GM10248 (cell line): ENCODE measurements at regions not wholly inside any gene's neighbourhood (a gene's known extent, or its start where the extent isn't known, plus 50 kb on each side); places are given as distances from the start of the nearest gene placed in this dataset.

Experiments used
- CTCF ChIA-PET: fragments of 300-600 bp; sonication (Branson Sonifier 250); formaldehyde crosslinking; extraction: SDS; loops from one replicate; lab custom pipeline; 2021; ENCODE audit warnings: antibody characterized with exemption; lab: Yijun Ruan, JAX
- POLR2A ChIA-PET: fragments of 350-650 bp; sonication (Branson Sonifier 250); formaldehyde crosslinking; extraction: SDS; loops from one replicate; lab custom pipeline; 2020; ENCODE audit warnings: antibody characterized with exemption; lab: Yijun Ruan, JAX
- DNase-seq: peaks from one replicate; pipeline ENCODE4 v3.0.0; 2012; ENCODE audit errors: extremely low spot score
- TF ChIP-seq, protein P1 (sequence below): IDR thresholded peaks from 2 replicates; pipeline ENCODE4 v1.5.1; 2012; ENCODE audit warnings: mild to moderate bottlenecking, low read depth; ENCODE audit errors: extremely low read depth, missing control alignments, control extremely low read depth

- CTCF ChIA-PET: no interaction called here
- POLR2A ChIA-PET: no interaction called here
- no peak for DNase-seq
- TF ChIP-seq, protein P1, sequence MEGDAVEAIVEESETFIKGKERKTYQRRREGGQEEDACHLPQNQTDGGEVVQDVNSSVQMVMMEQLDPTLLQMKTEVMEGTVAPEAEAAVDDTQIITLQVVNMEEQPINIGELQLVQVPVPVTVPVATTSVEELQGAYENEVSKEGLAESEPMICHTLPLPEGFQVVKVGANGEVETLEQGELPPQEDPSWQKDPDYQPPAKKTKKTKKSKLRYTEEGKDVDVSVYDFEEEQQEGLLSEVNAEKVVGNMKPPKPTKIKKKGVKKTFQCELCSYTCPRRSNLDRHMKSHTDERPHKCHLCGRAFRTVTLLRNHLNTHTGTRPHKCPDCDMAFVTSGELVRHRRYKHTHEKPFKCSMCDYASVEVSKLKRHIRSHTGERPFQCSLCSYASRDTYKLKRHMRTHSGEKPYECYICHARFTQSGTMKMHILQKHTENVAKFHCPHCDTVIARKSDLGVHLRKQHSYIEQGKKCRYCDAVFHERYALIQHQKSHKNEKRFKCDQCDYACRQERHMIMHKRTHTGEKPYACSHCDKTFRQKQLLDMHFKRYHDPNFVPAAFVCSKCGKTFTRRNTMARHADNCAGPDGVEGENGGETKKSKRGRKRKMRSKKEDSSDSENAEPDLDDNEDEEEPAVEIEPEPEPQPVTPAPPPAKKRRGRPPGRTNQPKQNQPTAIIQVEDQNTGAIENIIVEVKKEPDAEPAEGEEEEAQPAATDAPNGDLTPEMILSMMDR: no peak
Measured at GRCh38 chrX:79300856-79301255, 66.3 kb downstream of the ITM2A start.

DNA sequence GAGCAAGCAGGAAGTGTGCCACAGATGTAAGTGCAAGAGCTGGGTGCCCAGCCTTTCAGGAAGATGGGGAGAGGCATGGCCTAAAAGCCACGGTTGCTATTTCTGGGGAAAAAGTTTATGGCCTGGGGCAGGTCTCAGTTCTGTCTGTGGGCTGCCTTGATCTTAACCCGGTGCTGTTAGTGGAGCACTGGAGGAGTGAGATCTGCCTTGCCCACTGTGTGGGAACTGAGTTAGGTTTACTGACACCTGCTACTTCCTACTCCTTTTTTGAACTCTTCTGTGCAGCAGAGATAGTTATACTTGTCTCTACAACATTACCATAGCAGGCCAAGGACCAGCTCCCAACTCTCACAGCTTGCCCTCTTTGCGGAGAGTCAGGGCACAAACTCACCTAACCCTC, 76.5 kb downstream of the ITM2A start:
- ChIA-PET POLR2A (no interaction called here), CTCF (no interaction called here)
- no peak for DNase-seq
- TF ChIP-seq, protein P1: no peak

DNA sequence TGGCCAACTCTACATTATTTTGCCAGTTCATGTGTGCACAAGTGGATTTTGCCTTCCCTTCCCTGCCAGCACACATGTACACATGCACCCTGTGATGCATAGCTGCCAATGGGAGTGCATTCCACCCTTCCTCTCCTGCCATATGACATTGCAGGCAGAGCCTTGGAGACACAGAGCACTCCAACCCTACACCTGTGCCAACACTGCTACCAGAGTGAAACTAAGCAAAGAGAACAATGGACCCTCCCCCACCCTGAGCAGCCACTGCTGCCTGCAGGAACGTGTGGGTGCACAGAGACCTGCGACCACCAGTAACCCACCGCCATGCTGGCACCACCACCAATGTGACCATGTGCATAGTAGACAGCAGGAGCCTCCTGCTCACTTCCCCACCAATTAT, 78.4 kb downstream of the ITM2A start:
- POLR2A ChIA-PET: no interaction called here
- TF ChIP-seq, protein P1: no peak
- no peak for DNase-seq
- CTCF ChIA-PET: no interaction called here

DNA sequence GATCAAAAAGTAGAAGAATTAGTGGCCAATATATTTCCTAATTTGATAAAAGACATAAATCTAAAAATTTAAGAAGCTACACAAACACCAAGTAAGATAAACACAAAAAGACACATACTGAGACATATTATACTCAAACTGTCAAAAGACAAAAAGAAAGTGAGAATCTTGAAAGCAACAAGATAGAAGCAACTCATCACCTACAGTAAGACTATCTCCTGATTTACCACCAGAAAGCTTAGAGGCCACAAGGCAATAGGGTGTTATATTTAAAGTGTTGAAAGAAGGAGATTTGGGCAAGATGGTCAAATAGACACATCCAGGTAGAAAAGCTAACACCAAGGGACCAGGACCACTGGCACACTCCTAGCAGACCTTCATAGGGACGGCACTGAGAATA, 79.4 kb downstream of the ITM2A start:
- POLR2A ChIA-PET: no interaction called here

GRCh38 chrX:79281775-79282174, 85.4 kb downstream of the ITM2A start:
- ChIA-PET CTCF (no interaction called here), POLR2A (no interaction called here)
- no peak for DNase-seq
- TF ChIP-seq, protein P1: no peak

More for the DNA sequence above, 79.4 kb downstream of the ITM2A start:
- CTCF ChIA-PET: no interaction called here
- TF ChIP-seq, protein P1: no peak
- DNase-seq: no peak

DNA sequence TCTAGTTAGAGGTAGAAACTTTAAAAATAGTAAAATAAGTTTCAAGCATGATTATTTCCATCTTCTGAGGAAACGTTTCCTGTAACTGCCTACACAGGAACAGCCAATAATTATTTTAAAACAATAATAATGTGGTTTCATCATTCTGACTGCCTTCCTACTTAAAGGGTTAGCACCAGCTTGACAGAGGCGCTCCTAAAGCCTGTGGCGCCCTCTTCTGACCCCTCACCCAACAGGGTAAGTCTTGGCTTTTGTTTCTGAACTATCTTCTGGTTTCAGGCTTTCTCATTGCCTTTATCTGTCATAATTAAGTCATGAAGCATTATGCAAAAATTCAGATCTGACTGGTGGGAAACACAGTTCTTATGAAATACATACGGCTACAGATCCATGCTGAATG, 96.7 kb downstream of the ITM2A start:
- TF ChIP-seq, protein P1: peak; percentile 63
- ChIA-PET CTCF (interaction anchor here (1.1 to 1.8 kb wide), 3 partner anchors 11 to 126 kb away, joined by 3 to 6 read pairs (median 4); partner anchors contain the start of gene GPR174), POLR2A (no interaction called here)
- DNase-seq: peak; percentile 23

GRCh38 chrX:79268788-79269187, 98.3 kb downstream of the ITM2A start:
- no peak for DNase-seq
- CTCF ChIA-PET: interaction anchor here (1.5 kb wide), 1 partner anchor 87 kb away, joined by 4 read pairs; no protein-coding TSS in a partner anchor
- TF ChIP-seq, protein P1: no peak
- POLR2A ChIA-PET: no interaction called here
